SHP77 treated with DMSO at 0.1 percent for 48 hours (cell line): ENCODE measurements at regions not wholly inside any gene's neighbourhood (a gene's known extent, or its start where the extent isn't known, plus 50 kb on each side); places are given as distances from the start of the nearest gene placed in this dataset.

Experiments
- DNase-seq: peaks from one replicate; lab custom pipeline; 2025; lab: John Stamatoyannopoulos, UW

DNA sequence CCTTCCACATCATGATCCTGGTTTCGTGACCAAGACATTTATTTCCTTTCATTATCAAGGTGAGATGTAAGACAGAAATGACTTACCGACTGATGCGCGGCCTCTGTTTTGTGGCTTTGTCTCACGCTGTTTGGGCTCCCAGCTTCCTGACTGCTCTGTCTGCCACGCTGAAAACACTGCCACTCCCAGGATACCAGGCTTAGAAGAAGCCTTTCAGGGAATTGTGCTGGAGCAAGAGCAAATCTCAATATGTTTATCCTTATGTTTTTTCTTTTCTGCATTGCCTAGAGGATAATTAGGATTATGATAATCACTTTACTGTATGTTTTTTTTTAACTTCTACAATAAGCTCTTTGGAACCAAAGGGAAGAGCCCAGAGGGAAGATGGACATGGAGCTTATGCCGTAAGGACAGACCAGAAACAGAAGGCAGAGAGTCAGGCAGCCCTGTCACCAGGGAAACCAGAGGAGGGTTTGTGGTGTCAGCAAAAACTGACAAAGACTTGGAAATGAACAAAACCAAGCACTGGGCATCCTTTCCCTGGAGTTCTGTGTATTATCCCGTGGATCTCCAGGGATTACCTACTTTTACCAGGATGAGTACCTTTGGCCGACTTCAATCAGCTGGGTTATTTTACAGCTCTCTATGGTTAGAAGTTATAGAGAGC lies 68.2 kb upstream of the ISX start:
- DNase-seq, result no peak

GRCh38 chr22:34998921-34999320 lies 67.0 kb upstream of the ISX start:
- no peak for DNase-seq

DNA sequence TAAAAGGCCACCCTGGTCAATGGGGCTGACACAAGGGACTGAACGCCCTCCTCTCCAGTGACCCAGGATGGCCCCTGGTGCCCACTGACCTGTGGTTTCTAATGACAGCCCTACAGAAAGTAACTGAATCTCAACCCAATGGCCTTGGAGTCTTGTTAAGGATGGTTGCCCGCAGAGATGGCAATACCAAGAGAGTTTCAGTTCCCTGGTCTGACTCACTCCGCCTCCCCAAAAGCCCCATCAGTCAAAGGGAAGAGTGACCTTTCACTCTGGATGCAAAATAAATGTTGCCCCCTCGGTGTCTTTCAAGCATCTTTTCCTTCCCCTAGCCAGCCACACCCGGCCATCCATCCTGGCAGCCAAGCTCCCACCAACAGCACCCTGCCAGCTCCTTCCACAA lies 57.7 kb upstream of the ISX start:
- no peak for DNase-seq

DNA sequence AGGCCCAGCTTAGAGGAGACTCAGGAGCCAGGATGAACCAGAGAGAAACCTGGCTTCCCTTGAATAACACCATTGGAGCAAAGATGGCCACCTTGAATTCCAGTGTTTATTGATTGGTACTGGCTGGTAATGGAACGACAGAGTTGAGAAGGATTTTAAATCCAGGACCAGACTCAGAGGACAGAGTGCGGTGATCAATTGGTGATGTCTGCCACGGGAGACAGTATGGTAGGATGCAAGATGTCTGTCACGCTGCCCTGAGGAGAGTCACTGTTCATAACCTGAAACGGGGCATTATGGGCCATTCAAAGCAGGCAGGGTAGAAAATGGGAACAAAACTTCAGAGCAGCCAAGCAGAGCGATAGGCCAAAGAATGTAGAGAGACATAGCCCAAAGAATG lies 55.4 kb upstream of the ISX start:
- no peak for DNase-seq

DNA sequence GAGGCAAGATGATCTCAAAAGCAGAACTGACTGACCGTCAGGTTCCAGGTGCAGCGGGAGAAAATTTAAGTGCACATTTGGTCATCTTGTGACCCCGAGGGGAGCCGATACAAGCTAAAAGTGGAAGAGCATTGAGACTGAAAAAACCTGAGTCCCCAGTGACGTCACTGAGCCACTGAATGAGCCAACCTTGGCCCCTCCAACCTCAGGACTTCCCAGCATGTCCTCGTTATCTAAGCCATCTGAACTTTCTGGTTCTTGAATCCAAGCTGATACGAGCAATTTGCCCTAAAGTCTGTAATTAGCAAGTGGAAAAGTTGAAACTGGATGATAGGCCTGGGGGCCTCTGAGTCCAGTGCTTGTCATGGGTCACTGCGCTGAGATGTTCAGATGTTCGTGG lies 51.1 kb upstream of the ISX start:
- no peak for DNase-seq
